ENCODE measurements at regions not wholly inside any gene's neighbourhood (a gene's known extent, or its start where the extent isn't known, plus 50 kb on each side); places are given as distances from the start of the nearest gene placed in this dataset.
"Not testable (repeated sequence)": the region's sequence is repeated elsewhere in the genome, so short reads cannot be mapped to it uniquely, and the experiment has no call there.

- no peak for DNase-seq (ENCODE audit: low read depth)
These were observed 906.7 kb downstream of the GRID1 start for GRCh38 chr10:85459906-85460305.

- no peak for DNase-seq (ENCODE audit: low read depth)
These were observed 902.3 kb downstream of the GRID1 start for GRCh38 chr10:85464336-85464735.

GRCh38 chr10:85477979-85478378 is 888.6 kb downstream of the GRID1 start:
- no peak for DNase-seq (ENCODE audit: low read depth)

- DNase-seq (ENCODE audit: low read depth): no peak
These were observed 876.2 kb downstream of the GRID1 start for GRCh38 chr10:85490431-85490830.

- no peak for DNase-seq (ENCODE audit: low read depth)
These were observed 874.9 kb downstream of the GRID1 start for GRCh38 chr10:85491652-85492051.

- no peak for DNase-seq (ENCODE audit: low read depth)
These were observed 873.9 kb downstream of the GRID1 start for GRCh38 chr10:85492684-85493083.

GRCh38 chr10:85493703-85494102 is 872.9 kb downstream of the GRID1 start:
- no peak for DNase-seq (ENCODE audit: low read depth)

GRCh38 chr10:85504641-85505040 is 862.0 kb downstream of the GRID1 start:
- not testable (repeated sequence) for DNase-seq (ENCODE audit: low read depth)

GRCh38 chr10:85508159-85508558 is 858.4 kb downstream of the GRID1 start:
- DNase-seq (ENCODE audit: low read depth): no peak

GRCh38 chr10:85510682-85511081 is 855.9 kb downstream of the GRID1 start:
- no peak for DNase-seq (ENCODE audit: low read depth)

GRCh38 chr10:85513436-85513835 is 853.2 kb downstream of the GRID1 start:
- no peak for DNase-seq (ENCODE audit: low read depth)

- no peak for DNase-seq (ENCODE audit: low read depth)
These were observed 851.3 kb downstream of the GRID1 start for GRCh38 chr10:85515316-85515715.

GRCh38 chr10:85524001-85524666 is 842.5 kb downstream of the GRID1 start:
- no peak for DNase-seq (ENCODE audit: low read depth)

- no peak for DNase-seq (ENCODE audit: low read depth)
These were observed 838.8 kb downstream of the GRID1 start for GRCh38 chr10:85527616-85528317.

GRCh38 chr10:85528318-85528652 is 838.3 kb downstream of the GRID1 start:
- DNase-seq (ENCODE audit: low read depth): no peak

- DNase-seq (ENCODE audit: low read depth): no peak
These were observed 834.9 kb downstream of the GRID1 start for GRCh38 chr10:85531706-85532105.

- DNase-seq (ENCODE audit: low read depth): no peak
These were observed 833.8 kb downstream of the GRID1 start for GRCh38 chr10:85532773-85533172.

GRCh38 chr10:85535926-85536325 is 830.7 kb downstream of the GRID1 start:
- DNase-seq (ENCODE audit: low read depth): no peak

- no peak for DNase-seq (ENCODE audit: low read depth)
These were observed 829.0 kb downstream of the GRID1 start for GRCh38 chr10:85537561-85537960.

- no peak for DNase-seq (ENCODE audit: low read depth)
These were observed 828.0 kb downstream of the GRID1 start for GRCh38 chr10:85538601-85539000.

- no peak for DNase-seq (ENCODE audit: low read depth)
These were observed 824.4 kb downstream of the GRID1 start for GRCh38 chr10:85542152-85542551.

GRCh38 chr10:85542936-85543730 is 823.5 kb downstream of the GRID1 start:
- no peak for DNase-seq (ENCODE audit: low read depth)

- no peak for DNase-seq (ENCODE audit: low read depth)
These were observed 821.6 kb downstream of the GRID1 start for GRCh38 chr10:85544956-85545355.
